Thyroid gland (tissue), 4 donors: ENCODE measurements at regions not wholly inside any gene's neighbourhood (a gene's known extent, or its start where the extent isn't known, plus 50 kb on each side); places are given as distances from the start of the nearest gene placed in this dataset.
"Not testable (repeated sequence)": the region's sequence is repeated elsewhere in the genome, so short reads cannot be mapped to it uniquely, and the experiment has no call there.

Source experiments
- DNase-seq, 2 donors: peaks; one replicate each; pipeline ENCODE4 v3.0.0-alpha.2; 2019
- H3K27ac ChIP-seq, 3 donors: fragments of 200-600 bp; sonication (generic); 1 replicate in 2 of 3; 2 replicates in 1 of 3; pipeline ENCODE4 v1.5.1; 2016 to 2019; ENCODE audit warnings: mild to moderate bottlenecking in 1 of 3, moderate library complexity in 1 of 3
- H3K27me3 ChIP-seq: fragments of 200-600 bp; sonication (generic); one replicate; pipeline ENCODE4 v1.5.1; 2019
- H3K36me3 ChIP-seq, 2 donors: fragments of 200-600 bp; sonication (generic); one replicate each; pipeline ENCODE4 v1.5.1; 2016 to 2019
- H3K4me1 ChIP-seq, 2 donors: fragments of 200-600 bp; sonication (generic); one replicate each; pipeline ENCODE4 v1.5.1; 2017 to 2019
- H3K4me3 ChIP-seq, 3 donors: fragments of 200-600 bp; sonication (generic); replicated peaks in 1 of 3; 1 replicate in 2 of 3; 2 replicates in 1 of 3; pipeline ENCODE4 v1.5.1; 2016; ENCODE audit warnings: mild to moderate bottlenecking in 1 of 3
- H3K9me3 ChIP-seq: fragments of 200-600 bp; sonication (generic); one replicate; pipeline ENCODE4 v1.5.1; 2017
- CTCF ChIP-seq, 6 experiments: fragments of 200-600 bp in 3 of 6; fragments of 450-650 bp in 3 of 6; sonication (generic) in 3 of 6; IDR thresholded peaks; one replicate each; pipeline ENCODE4 v1.5.1; 2016 to 2019; ENCODE audit warnings: antibody characterized with exemption in 6 of 6, mild to moderate bottlenecking in 2 of 6, inconsistent platforms in 1 of 6, moderate library complexity in 1 of 6
- POLR2A ChIP-seq, 2 donors: fragments of 450-650 bp; IDR thresholded peaks; one replicate each; pipeline ENCODE4 v1.6.1; 2017; ENCODE audit warnings: antibody characterized with exemption in 2 of 2, mild to moderate bottlenecking in 2 of 2, moderate library complexity in 1 of 2
- WGBS, 2 donors: methylation state at CpG; one replicate each; pipeline ENCODE4 v1.1.5; 2017; 5-methylcytosine and 5-hydroxymethylcytosine counted together
- intact Hi-C: fragments of 100-400 bp; cut with DNase I; formaldehyde crosslinking; loops from one replicate; pipeline ENCODE4 v1.15.1; 2023

GRCh38 chr13:93039131-93039530 is 187.5 kb upstream of the GPC6 start:
- 69 to 89% methylated on average over 4 of the region's 4 CpGs for WGBS, 2 donors
- intact Hi-C loops = no loop called here
- no peak for TF ChIP-seq CTCF (IDR thresholded peaks at IDR 0.05)
- no peak for TF ChIP-seq POLR2A (IDR thresholded peaks at IDR 0.05)
- H3K27me3 ChIP-seq = no peaks in the 10 kb centered on the region
- H3K9me3 ChIP-seq = no peaks in the 10 kb centered on the region
- H3K36me3 ChIP-seq = no peaks in the 10 kb centered on the region
- no peak for DNase-seq
- no peak overlapping the region for H3K4me3 ChIP-seq
- H3K27ac ChIP-seq = no peak overlapping the region
- H3K4me1 ChIP-seq = no peaks in the 10 kb centered on the region

- H3K4me1 ChIP-seq, H3K9me3 ChIP-seq, H3K27ac ChIP-seq, H3K27me3 ChIP-seq, DNase-seq, intact Hi-C loops, H3K4me3 ChIP-seq, H3K36me3 ChIP-seq: not testable (repeated sequence)
- 98% methylated on average over 4 of the region's 4 CpGs for WGBS, 2 donors
These were observed 185.0 kb upstream of the GPC6 start for GRCh38 chr13:93041566-93041965.

GRCh38 chr13:93045836-93046235 is 180.8 kb upstream of the GPC6 start:
- Histone ChIP-seq H3K27me3 (no peaks in the 10 kb centered on the region), H3K36me3 (no peaks in the 10 kb centered on the region), H3K9me3 (no peaks in the 10 kb centered on the region), H3K4me3 (no peak overlapping the region), H3K27ac (no peak overlapping the region), H3K4me1 (no peaks in the 10 kb centered on the region)
- intact Hi-C loops = no loop called here
- TF ChIP-seq POLR2A (IDR thresholded peaks at IDR 0.05) (no peak), CTCF (IDR thresholded peaks at IDR 0.05) (no peak)
- WGBS, 2 donors = 81 to 86% methylated on average over 1 of the region's 1 CpG
- no peak for DNase-seq

- intact Hi-C loops = no loop called here
- Histone ChIP-seq H3K4me3 (no peak overlapping the region), H3K27ac (no peak overlapping the region), H3K9me3 (no peaks in the 10 kb centered on the region), H3K27me3 (no peaks in the 10 kb centered on the region), H3K4me1 (no peaks in the 10 kb centered on the region), H3K36me3 (no peaks in the 10 kb centered on the region)
- no peak for DNase-seq
- 83 to 87% methylated on average over 2 of the region's 2 CpGs for WGBS, 2 donors
- no peak for TF ChIP-seq POLR2A (IDR thresholded peaks at IDR 0.05)
- no peak for TF ChIP-seq CTCF (IDR thresholded peaks at IDR 0.05)
These were observed 171.4 kb upstream of the GPC6 start for GRCh38 chr13:93055233-93055632.

GRCh38 chr13:93058301-93058700 is 168.3 kb upstream of the GPC6 start:
- WGBS, 2 donors = 88 to 94% methylated on average over 1 of the region's 1 CpG
- Histone ChIP-seq H3K4me1 (no peaks in the 10 kb centered on the region), H3K9me3 (no peaks in the 10 kb centered on the region), H3K4me3 (no peak overlapping the region), H3K36me3 (no peaks in the 10 kb centered on the region), H3K27me3 (no peaks in the 10 kb centered on the region), H3K27ac (no peak overlapping the region)
- DNase-seq = no peak
- intact Hi-C loops = no loop called here
- no peak for TF ChIP-seq POLR2A (IDR thresholded peaks at IDR 0.05)
- TF ChIP-seq CTCF (IDR thresholded peaks at IDR 0.05) = no peak

GRCh38 chr13:93060144-93060543 is 166.5 kb upstream of the GPC6 start:
- intact Hi-C loops = no loop called here
- H3K9me3 ChIP-seq = no peaks in the 10 kb centered on the region
- H3K36me3 ChIP-seq = no peaks in the 10 kb centered on the region
- H3K27ac ChIP-seq = no peak overlapping the region
- no peak for DNase-seq
- H3K4me3 ChIP-seq = no peak overlapping the region
- no peaks in the 10 kb centered on the region for H3K4me1 ChIP-seq
- no peaks in the 10 kb centered on the region for H3K27me3 ChIP-seq
- 95% methylated on average over 5 of the region's 5 CpGs for WGBS, 2 donors
- no peak for TF ChIP-seq POLR2A (IDR thresholded peaks at IDR 0.05)
- no peak for TF ChIP-seq CTCF (IDR thresholded peaks at IDR 0.05)
